ENCODE measurements at regions not wholly inside any gene's neighbourhood (a gene's known extent, or its start where the extent isn't known, plus 50 kb on each side); places are given as distances from the start of the nearest gene placed in this dataset.

- BruUV-seq (replicated peaks), result no TSS peak
- ChIA-PET CTCF (ENCODE audit: low intra/inter-chr PET ratio) (no interaction called here), POLR2A (no interaction called here)
- Histone ChIP-seq H3K9ac (ENCODE audit: insufficient read depth in 1 of 2, low read depth in 2 of 2, low read length in 2 of 2) (no peak overlapping the region), H4K20me1 (replicated peaks; ENCODE audit: control insufficient read depth, insufficient read depth, low read length) (no peaks in the 10 kb centered on the region), H3K4me2 (ENCODE audit: insufficient read depth, low read length) (no peak overlapping the region), H3K9me1 (ENCODE audit: control insufficient read depth, insufficient read depth, low read length) (no peaks in the 10 kb centered on the region), H3K79me2 (ENCODE audit: control insufficient read depth, insufficient read depth, low read length) (no peaks in the 10 kb centered on the region), H2AFZ (ENCODE audit: low read depth, low read length) (no peak overlapping the region), H3K36me3 (ENCODE audit: control insufficient read depth, insufficient read depth, low read length) (no peaks in the 10 kb centered on the region), H3K4me3 (no peak overlapping the region), H3K27ac (ENCODE audit: extremely low read depth, low read depth, low read length) (no peak overlapping the region), H3K9me3 (replicated peaks; ENCODE audit: control insufficient read depth, insufficient read depth, low read depth, low read length) (no peaks in the 10 kb centered on the region), H3K27me3 (ENCODE audit: control insufficient read depth in 2 of 2, insufficient read depth in 2 of 2, low read length in 2 of 2) (peaks cover 0 to 61% of the 10 kb centered on the region in 2 experiments; a peak in 4 of 5 replicates), H3K4me1 (replicated peaks in 1 of 2; ENCODE audit: control insufficient read depth in 2 of 2, insufficient read depth in 2 of 2, low read length in 2 of 2) (no peaks in the 10 kb centered on the region; a peak in 1 of 5 replicates)
- intact Hi-C loops (cut with micrococcal nuclease), result no loop called here
- TF ChIP-seq, protein P1, sequence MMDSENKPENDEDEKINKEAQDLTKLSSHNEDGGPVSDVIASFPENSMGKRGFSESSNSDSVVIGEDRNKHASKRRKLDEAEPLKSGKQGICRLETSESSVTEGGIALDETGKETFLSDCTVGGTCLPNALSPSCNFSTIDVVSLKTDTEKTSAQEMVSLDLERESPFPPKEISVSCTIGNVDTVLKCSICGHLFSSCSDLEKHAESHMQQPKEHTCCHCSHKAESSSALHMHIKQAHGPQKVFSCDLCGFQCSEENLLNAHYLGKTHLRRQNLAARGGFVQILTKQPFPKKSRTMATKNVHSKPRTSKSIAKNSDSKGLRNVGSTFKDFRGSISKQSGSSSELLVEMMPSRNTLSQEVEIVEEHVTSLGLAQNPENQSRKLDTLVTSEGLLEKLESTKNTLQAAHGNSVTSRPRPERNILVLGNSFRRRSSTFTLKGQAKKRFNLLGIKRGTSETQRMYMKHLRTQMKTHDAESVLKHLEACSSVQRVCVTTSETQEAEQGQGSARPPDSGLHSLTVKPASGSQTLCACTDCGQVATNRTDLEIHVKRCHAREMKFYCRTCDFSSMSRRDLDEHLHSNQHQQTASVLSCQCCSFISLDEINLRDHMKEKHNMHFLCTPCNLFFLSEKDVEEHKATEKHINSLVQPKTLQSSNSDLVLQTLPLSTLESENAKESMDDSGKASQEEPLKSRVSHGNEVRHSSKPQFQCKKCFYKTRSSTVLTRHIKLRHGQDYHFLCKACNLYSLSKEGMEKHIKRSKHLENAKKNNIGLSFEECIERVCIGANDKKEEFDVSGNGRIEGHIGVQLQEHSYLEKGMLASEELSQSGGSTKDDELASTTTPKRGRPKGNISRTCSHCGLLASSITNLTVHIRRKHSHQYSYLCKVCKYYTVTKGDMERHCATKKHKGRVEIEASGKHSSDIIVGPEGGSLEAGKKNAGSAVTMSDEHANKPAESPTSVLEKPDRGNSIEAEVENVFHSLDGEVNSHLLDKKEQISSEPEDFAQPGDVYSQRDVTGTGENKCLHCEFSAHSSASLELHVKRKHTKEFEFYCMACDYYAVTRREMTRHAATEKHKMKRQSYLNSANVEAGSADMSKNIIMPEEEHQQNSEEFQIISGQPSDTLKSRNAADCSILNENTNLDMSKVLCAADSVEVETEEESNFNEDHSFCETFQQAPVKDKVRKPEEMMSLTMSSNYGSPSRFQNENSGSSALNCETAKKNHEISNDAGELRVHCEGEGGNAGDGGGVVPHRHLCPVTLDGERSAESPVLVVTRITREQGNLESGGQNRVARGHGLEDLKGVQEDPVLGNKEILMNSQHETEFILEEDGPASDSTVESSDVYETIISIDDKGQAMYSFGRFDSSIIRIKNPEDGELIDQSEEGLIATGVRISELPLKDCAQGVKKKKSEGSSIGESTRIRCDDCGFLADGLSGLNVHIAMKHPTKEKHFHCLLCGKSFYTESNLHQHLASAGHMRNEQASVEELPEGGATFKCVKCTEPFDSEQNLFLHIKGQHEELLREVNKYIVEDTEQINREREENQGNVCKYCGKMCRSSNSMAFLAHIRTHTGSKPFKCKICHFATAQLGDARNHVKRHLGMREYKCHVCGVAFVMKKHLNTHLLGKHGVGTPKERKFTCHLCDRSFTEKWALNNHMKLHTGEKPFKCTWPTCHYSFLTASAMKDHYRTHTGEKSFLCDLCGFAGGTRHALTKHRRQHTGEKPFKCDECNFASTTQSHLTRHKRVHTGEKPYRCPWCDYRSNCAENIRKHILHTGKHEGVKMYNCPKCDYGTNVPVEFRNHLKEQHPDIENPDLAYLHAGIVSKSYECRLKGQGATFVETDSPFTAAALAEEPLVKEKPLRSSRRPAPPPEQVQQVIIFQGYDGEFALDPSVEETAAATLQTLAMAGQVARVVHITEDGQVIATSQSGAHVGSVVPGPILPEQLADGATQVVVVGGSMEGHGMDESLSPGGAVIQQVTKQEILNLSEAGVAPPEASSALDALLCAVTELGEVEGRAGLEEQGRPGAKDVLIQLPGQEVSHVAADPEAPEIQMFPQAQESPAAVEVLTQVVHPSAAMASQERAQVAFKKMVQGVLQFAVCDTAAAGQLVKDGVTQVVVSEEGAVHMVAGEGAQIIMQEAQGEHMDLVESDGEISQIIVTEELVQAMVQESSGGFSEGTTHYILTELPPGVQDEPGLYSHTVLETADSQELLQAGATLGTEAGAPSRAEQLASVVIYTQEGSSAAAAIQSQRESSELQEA (IDR thresholded peaks at IDR 0.05; ENCODE audit: low read depth), result no peak
- TF ChIP-seq CAMTA2 (CRISPR knock-in tag; conservative IDR thresholded peaks at IDR 0.05), result no peak
- TF ChIP-seq CBFB (CRISPR knock-in tag; IDR thresholded peaks at IDR 0.05), result no peak
- TF ChIP-seq, protein P2, sequence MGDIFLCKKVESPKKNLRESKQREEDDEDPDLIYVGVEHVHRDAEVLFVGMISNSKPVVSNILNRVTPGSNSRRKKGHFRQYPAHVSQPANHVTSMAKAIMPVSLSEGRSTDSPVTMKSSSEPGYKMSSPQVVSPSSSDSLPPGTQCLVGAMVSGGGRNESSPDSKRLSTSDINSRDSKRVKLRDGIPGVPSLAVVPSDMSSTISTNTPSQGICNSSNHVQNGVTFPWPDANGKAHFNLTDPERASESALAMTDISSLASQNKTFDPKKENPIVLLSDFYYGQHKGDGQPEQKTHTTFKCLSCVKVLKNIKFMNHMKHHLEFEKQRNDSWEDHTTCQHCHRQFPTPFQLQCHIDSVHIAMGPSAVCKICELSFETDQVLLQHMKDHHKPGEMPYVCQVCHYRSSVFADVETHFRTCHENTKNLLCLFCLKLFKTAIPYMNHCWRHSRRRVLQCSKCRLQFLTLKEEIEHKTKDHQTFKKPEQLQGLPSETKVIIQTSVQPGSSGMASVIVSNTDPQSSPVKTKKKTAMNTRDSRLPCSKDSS (IDR thresholded peaks at IDR 0.05; ENCODE audit: low read depth, partially characterized antibody), result no peak
- FAIRE-seq, result no peak
- WGBS (ENCODE audit: insufficient coverage, low coverage, missing lambda C conversion rate), result 0% methylated on average over 6 of the region's 6 CpGs
- no peak for DNase-seq (ENCODE audit: extremely low read depth in 1 of 4, low spot score in 3 of 4)
- in situ Hi-C loops (cut with MboI), result no loop called here
- ATAC-seq, result no peak
Observed at GRCh38 chr2:239582476-239582875, 181.7 kb upstream of the HDAC4 start.
